Loucy (cell line): ENCODE measurements at regions not wholly inside any gene's neighbourhood (a gene's known extent, or its start where the extent isn't known, plus 50 kb on each side); places are given as distances from the start of the nearest gene placed in this dataset.

Experiments used
- H2AFZ ChIP-seq: fragments of 200-600 bp; sonication (generic); 2 replicates; pipeline ENCODE4 v1.6.0; 2016; ENCODE audit warnings: antibody characterized with exemption, mild to moderate bottlenecking, low read length, moderate library complexity
- H3F3A ChIP-seq: fragments of 200-600 bp; 2 replicates; pipeline ENCODE4 v1.6.0; 2016; ENCODE audit warnings: antibody characterized with exemption, low read depth, mild to moderate bottlenecking
- H3K27me3 ChIP-seq: fragments of 200-600 bp; sonication (generic); 2 replicates; pipeline ENCODE4 v1.6.1; 2014; ENCODE audit warnings: low read length, mild to moderate bottlenecking; ENCODE audit not compliant: insufficient read depth, poor library complexity, severe bottlenecking
- H3K36me3 ChIP-seq: fragments of 200-600 bp; sonication (generic); 2 replicates; pipeline ENCODE4 v1.6.1; 2016; ENCODE audit warnings: low read length; ENCODE audit not compliant: insufficient read depth
- H3K4me1 ChIP-seq: fragments of 200-600 bp; sonication (generic); 2 replicates; pipeline ENCODE4 v1.5.1; 2014; ENCODE audit warnings: low read length, mild to moderate bottlenecking; ENCODE audit not compliant: insufficient read depth, poor library complexity, severe bottlenecking
- H3K4me2 ChIP-seq: fragments of 200-600 bp; sonication (generic); 2 replicates; pipeline ENCODE4 v1.6.0; 2014; ENCODE audit warnings: antibody characterized with exemption, low read length, low read depth, mild to moderate bottlenecking; ENCODE audit not compliant: poor library complexity, severe bottlenecking
- H3K4me3 ChIP-seq: fragments of 200-600 bp; sonication (generic); 2 replicates; pipeline ENCODE4 v1.5.1; 2014; ENCODE audit warnings: low read length, mild to moderate bottlenecking, mixed read lengths; ENCODE audit not compliant: poor library complexity, severe bottlenecking
- H3K79me2 ChIP-seq: fragments of 200-600 bp; sonication (generic); 2 replicates; pipeline ENCODE4 v1.6.1; 2014; ENCODE audit warnings: low read length; ENCODE audit not compliant: insufficient read depth
- H3K9ac ChIP-seq: fragments of 200-600 bp; sonication (generic); 2 replicates; pipeline ENCODE4 v1.6.0; 2014; ENCODE audit warnings: mild to moderate bottlenecking, low read depth, low read length, moderate library complexity; ENCODE audit not compliant: poor library complexity, severe bottlenecking
- H3K9me2 ChIP-seq: fragments of 200-600 bp; sonication (generic); replicated peaks from 2 replicates; pipeline ENCODE4 v1.6.1; 2016; ENCODE audit warnings: low read depth, low read length, mixed read lengths
- H3K9me3 ChIP-seq: fragments of 200-600 bp; sonication (generic); 2 replicates; pipeline ENCODE4 v1.6.1; 2014; ENCODE audit warnings: mild to moderate bottlenecking, antibody characterized with exemption, low read length, low read depth; ENCODE audit not compliant: insufficient read depth
- H4K20me1 ChIP-seq: fragments of 200-600 bp; sonication (generic); 2 replicates; pipeline ENCODE4 v1.6.0; 2014; ENCODE audit warnings: antibody characterized with exemption, low read length, mild to moderate bottlenecking; ENCODE audit not compliant: insufficient read depth, poor library complexity, severe bottlenecking
- CTCF ChIP-seq: fragments of 200-600 bp; sonication (generic); conservative IDR thresholded peaks from 2 replicates; pipeline ENCODE4 v1.5.1; 2014; ENCODE audit warnings: mild to moderate bottlenecking, antibody characterized with exemption, low read length
- EZH2phosphoT487 ChIP-seq: fragments of 200-600 bp; IDR thresholded peaks from 2 replicates; pipeline ENCODE4 v1.6.1; 2018; ENCODE audit warnings: antibody characterized with exemption, mild to moderate bottlenecking, moderate library complexity, borderline replicate concordance

GRCh38 chr5:8226148-8226547, 357.2 kb downstream of the MTRR start:
- H3K9ac ChIP-seq: no peak overlapping the region
- H3K4me3 ChIP-seq: no peak overlapping the region
- no peaks in the 10 kb centered on the region for H3K9me3 ChIP-seq
- no peak for TF ChIP-seq EZH2phosphoT487
- no peak for TF ChIP-seq CTCF
- no peaks in the 10 kb centered on the region for H3F3A ChIP-seq
- H3K36me3 ChIP-seq: no peaks in the 10 kb centered on the region
- no peaks in the 10 kb centered on the region for H3K4me1 ChIP-seq
- no peaks in the 10 kb centered on the region for H3K27me3 ChIP-seq
- no peak overlapping the region for H3K4me2 ChIP-seq
- H2AFZ ChIP-seq: no peak overlapping the region
- no peaks in the 10 kb centered on the region for H4K20me1 ChIP-seq
- no peaks in the 10 kb centered on the region for H3K79me2 ChIP-seq
- H3K9me2 ChIP-seq: no peaks in the 10 kb centered on the region

DNA sequence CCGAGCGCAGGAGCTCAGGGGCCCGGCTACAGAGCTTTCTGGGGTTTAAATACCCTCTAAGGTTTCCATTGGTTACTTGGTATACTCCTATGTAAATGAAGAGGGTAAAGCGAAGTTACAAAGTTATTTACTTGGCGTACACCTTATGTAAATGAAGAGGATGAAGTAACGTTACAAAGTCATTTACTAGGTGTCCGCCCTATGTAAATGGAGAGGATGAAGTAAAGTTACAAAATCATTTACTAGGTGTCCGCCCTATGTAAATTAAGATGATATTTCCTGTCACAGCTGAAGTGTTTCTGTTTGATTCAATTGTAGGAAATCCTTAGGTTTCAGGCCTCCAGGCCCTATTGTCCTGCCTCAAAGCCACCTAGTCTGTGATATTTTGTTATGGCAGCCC, 358.2 kb downstream of the MTRR start:
- Histone ChIP-seq H2AFZ (no peak overlapping the region), H3K79me2 (no peaks in the 10 kb centered on the region), H3F3A (no peaks in the 10 kb centered on the region), H3K4me1 (no peaks in the 10 kb centered on the region), H3K9ac (no peak overlapping the region), H3K9me2 (no peaks in the 10 kb centered on the region), H4K20me1 (no peaks in the 10 kb centered on the region), H3K4me3 (no peak overlapping the region), H3K9me3 (no peaks in the 10 kb centered on the region), H3K4me2 (no peak overlapping the region), H3K27me3 (no peaks in the 10 kb centered on the region), H3K36me3 (no peaks in the 10 kb centered on the region)
- TF ChIP-seq EZH2phosphoT487 (no peak), CTCF (no peak)

DNA sequence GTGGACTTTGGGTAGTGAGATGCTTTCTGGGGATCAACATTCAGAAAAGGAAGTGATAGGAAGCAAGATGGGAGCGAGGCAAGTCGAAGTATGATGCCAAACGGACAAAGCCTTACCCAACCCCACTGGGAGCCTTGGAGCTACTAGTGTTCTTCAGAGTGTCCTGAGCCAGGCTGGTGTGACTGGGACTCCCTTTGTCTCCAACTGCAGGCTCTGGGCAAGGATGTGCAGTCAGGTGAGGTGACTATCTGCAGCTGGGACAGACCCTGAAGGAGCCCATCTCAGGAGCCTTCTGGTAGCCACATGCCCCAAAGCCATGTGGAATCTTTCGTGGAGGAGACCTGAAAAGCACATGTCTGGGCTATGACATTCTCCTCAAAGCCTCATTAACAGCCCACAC, 360.6 kb downstream of the MTRR start:
- no peaks in the 10 kb centered on the region for H3K9me2 ChIP-seq
- H3K36me3 ChIP-seq: no peaks in the 10 kb centered on the region
- H3K4me3 ChIP-seq: no peak overlapping the region
- H3K27me3 ChIP-seq: no peaks in the 10 kb centered on the region
- H3K9me3 ChIP-seq: no peaks in the 10 kb centered on the region
- no peaks in the 10 kb centered on the region for H4K20me1 ChIP-seq
- no peak for TF ChIP-seq CTCF
- no peak for TF ChIP-seq EZH2phosphoT487
- H2AFZ ChIP-seq: no peak overlapping the region
- H3K4me1 ChIP-seq: no peaks in the 10 kb centered on the region
- H3K79me2 ChIP-seq: no peaks in the 10 kb centered on the region
- no peak overlapping the region for H3K9ac ChIP-seq
- no peaks in the 10 kb centered on the region for H3F3A ChIP-seq
- no peak overlapping the region for H3K4me2 ChIP-seq
